ENCODE measurements at regions not wholly inside any gene's neighbourhood (a gene's known extent, or its start where the extent isn't known, plus 50 kb on each side); places are given as distances from the start of the nearest gene placed in this dataset.

DNA sequence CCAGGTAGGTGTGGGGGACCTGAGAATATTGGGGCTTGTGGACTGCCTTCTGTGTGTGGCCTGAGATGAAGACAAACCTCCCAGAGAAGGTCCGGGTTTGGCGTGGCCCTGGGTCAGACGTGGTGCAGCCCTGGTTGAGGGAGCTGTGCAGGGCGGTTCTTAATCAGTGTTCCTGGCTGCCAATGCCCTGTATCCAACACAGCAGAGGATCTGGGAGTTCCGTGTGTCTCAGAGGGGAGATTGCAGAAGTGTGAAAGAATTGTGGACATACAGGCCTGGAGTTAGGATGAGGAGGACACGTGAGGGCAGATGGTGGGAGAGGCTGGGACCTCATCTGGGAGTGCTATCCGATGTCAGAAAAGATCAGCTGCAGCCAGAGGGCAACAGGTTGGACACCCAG is 102.0 kb upstream of the NECTIN1 start:
- TF ChIP-seq, protein P1, sequence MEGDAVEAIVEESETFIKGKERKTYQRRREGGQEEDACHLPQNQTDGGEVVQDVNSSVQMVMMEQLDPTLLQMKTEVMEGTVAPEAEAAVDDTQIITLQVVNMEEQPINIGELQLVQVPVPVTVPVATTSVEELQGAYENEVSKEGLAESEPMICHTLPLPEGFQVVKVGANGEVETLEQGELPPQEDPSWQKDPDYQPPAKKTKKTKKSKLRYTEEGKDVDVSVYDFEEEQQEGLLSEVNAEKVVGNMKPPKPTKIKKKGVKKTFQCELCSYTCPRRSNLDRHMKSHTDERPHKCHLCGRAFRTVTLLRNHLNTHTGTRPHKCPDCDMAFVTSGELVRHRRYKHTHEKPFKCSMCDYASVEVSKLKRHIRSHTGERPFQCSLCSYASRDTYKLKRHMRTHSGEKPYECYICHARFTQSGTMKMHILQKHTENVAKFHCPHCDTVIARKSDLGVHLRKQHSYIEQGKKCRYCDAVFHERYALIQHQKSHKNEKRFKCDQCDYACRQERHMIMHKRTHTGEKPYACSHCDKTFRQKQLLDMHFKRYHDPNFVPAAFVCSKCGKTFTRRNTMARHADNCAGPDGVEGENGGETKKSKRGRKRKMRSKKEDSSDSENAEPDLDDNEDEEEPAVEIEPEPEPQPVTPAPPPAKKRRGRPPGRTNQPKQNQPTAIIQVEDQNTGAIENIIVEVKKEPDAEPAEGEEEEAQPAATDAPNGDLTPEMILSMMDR (conservative IDR thresholded peaks at IDR 0.05; ENCODE audit: low read depth, low read length): no peak
- no peak for DNase-seq (ENCODE audit: low read depth)
- no peak overlapping the region for H3K4me3 ChIP-seq (ENCODE audit: low read length)

DNA sequence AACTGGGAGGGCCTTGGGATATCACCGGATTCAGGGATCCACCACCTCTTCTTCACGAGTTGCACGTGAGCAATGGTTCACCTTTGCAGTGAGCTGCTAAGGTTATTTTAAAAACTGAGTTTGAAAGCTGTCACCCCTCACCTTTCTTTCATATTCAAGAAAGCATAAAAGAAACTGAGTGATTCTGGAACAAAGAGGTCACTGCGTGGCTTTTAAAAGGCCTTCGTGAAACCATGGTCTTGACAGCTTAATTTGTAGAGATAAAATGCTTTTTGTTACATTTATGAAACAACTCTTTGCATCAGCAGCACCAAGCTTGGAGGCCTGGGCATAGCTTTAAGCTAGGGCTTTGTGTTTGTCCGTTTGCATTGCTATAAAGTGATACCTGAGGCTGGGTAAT is 101.4 kb upstream of the NECTIN1 start:
- DNase-seq (ENCODE audit: low read depth): no peak
- H3K4me3 ChIP-seq (ENCODE audit: low read length): no peak overlapping the region
- TF ChIP-seq, protein P1 (conservative IDR thresholded peaks at IDR 0.05; ENCODE audit: low read depth, low read length): no peak

DNA sequence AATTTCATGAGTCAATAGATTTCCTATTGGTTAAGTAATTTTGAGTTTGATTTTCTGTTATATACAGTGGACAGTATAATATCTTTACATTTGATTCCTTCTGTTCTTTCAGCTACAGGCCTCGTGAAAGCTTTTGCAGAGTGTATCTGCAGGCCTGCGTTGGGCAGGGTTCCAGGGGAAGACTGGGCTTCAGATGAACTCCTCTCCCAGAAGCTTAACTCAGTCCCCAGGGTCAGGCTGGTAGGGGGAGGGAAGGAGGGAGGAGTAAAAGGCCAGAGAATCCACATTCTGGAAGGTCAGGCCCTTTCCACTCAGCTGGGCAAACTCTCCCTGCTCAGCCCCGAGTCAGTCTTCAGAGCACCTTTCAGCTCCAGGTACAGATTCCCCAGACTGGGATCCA is 100.4 kb upstream of the NECTIN1 start:
- no peak for DNase-seq (ENCODE audit: low read depth)
- H3K4me3 ChIP-seq (ENCODE audit: low read length): no peak overlapping the region
- TF ChIP-seq, protein P1 (conservative IDR thresholded peaks at IDR 0.05; ENCODE audit: low read depth, low read length): no peak

DNA sequence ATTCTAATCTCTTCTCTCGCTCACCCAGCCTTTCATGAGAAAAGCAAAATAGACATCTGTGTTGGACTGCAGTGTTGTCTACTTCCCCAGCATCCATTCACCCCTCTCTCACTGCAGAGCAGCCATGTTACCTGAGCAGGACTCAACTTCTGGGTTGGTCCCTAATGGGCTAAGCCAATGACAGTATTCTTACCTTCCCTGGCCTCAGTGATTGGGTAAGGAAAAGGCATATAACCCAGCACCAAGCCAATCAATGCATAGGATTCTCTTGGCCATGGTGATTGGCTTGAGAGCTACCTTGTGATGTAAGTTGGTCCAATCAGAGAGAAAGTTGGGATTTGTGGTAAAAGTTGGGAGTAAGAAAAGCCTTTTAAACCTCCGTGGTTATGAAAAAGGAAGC is 99.8 kb upstream of the NECTIN1 start:
- TF ChIP-seq, protein P1 (conservative IDR thresholded peaks at IDR 0.05; ENCODE audit: low read depth, low read length): no peak
- no peak overlapping the region for H3K4me3 ChIP-seq (ENCODE audit: low read length)
- DNase-seq (ENCODE audit: low read depth): no peak

DNA sequence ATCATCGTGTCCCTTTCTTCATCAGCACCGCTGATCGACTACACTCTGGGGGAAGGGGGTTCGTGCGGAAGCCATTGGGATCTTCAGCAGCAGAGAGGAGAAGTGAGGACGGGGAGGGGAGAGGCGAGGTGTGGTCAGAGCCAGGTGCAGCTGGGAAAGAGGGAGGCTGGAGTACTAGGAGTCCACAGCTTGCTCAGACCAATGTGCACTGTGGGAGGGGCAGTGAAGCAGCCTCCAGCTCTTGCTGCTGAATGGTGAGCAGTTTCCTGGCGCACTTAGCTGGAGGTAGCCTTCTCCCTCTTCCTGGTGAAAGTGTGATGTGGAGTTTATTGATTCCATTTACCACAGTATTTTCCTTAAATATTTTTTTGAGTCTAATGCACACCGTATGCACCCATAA is 99.0 kb upstream of the NECTIN1 start:
- TF ChIP-seq, protein P1 (conservative IDR thresholded peaks at IDR 0.05; ENCODE audit: low read depth, low read length): no peak
- DNase-seq (ENCODE audit: low read depth): no peak
- no peak overlapping the region for H3K4me3 ChIP-seq (ENCODE audit: low read length)

DNA sequence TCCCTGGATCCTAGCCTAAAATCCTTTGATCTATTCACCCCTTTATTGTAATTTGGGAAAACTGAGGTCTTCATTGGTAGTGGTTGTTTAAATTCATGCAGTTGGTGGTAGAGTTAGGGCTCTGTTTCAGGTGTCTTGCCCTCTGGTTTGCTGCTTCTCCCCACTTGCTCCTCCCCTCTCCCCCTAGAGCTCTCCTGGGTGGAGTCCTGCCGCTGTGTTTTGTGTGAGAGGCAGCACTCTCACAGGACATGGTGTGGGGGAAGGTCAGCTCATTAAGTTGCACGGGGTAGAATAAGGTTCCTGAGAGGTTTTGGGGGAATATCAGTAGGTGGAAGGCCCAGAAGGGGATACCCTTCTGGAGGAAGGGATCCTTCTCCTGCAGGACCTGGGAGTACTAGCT is 98.1 kb upstream of the NECTIN1 start:
- TF ChIP-seq, protein P1 (conservative IDR thresholded peaks at IDR 0.05; ENCODE audit: low read depth, low read length): no peak
- H3K4me3 ChIP-seq (ENCODE audit: low read length): no peak overlapping the region
- no peak for DNase-seq (ENCODE audit: low read depth)

DNA sequence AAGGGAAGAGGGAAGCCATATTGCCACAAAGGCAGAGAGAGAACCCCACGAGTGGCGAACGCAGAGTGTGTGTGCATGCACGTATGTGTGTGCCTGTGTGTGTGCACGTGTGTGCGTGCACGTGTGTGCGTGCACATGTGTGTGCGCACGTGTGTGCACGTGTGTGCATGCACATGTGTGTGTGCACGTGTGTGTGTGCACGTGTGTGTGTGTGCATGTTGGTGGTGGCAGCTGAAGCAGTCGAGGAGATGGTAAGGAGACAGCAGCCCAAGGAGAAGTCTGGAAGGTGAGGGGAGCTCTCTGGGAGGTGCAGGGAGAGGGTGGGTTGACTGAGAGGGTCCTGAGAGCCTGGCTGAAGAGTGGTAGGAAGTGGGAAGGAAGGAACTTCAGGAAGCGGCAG is 94.1 kb upstream of the NECTIN1 start:
- H3K4me3 ChIP-seq (ENCODE audit: low read length): no peak overlapping the region
- no peak for DNase-seq (ENCODE audit: low read depth)
- TF ChIP-seq, protein P1 (conservative IDR thresholded peaks at IDR 0.05; ENCODE audit: low read depth, low read length): no peak

All from retinal pigment epithelial cell (primary cell).